Kidney glomerular epithelial cell (primary cell): ENCODE measurements at regions not wholly inside any gene's neighbourhood (a gene's known extent, or its start where the extent isn't known, plus 50 kb on each side); places are given as distances from the start of the nearest gene placed in this dataset.
"Not testable (repeated sequence)": the region's sequence is repeated elsewhere in the genome, so short reads cannot be mapped to it uniquely, and the experiment has no call there.

ENCODE experiments used
- DNase-seq: peaks from one replicate; lab custom pipeline; 2025; lab: John Stamatoyannopoulos, UW

- not testable (repeated sequence) for DNase-seq
Observed at GRCh38 chr2:154582694-154583093, 115.8 kb upstream of the KCNJ3 start.

- DNase-seq: not testable (repeated sequence)
Observed at GRCh38 chr2:154583274-154583673, 115.2 kb upstream of the KCNJ3 start.

GRCh38 chr2:154587739-154588138 is 110.8 kb upstream of the KCNJ3 start:
- DNase-seq: no peak

- DNase-seq: no peak
Observed at GRCh38 chr2:154588838-154589237, 109.7 kb upstream of the KCNJ3 start.

- DNase-seq: no peak
Observed at GRCh38 chr2:154589514-154589913, 109.0 kb upstream of the KCNJ3 start.

GRCh38 chr2:154591294-154591820 is 107.1 kb upstream of the KCNJ3 start:
- DNase-seq: no peak

- no peak for DNase-seq
Observed at GRCh38 chr2:154599189-154599588, 99.3 kb upstream of the KCNJ3 start.

GRCh38 chr2:154600927-154601494 is 97.5 kb upstream of the KCNJ3 start:
- DNase-seq: no peak

- DNase-seq: no peak
Observed at GRCh38 chr2:154603682-154604081, 94.8 kb upstream of the KCNJ3 start.

- DNase-seq: no peak
Observed at GRCh38 chr2:154608438-154608837, 90.1 kb upstream of the KCNJ3 start.

GRCh38 chr2:154614906-154615305 is 83.6 kb upstream of the KCNJ3 start:
- DNase-seq: no peak

GRCh38 chr2:154616659-154617058 is 81.8 kb upstream of the KCNJ3 start:
- no peak for DNase-seq

GRCh38 chr2:154620471-154620870 is 78.0 kb upstream of the KCNJ3 start:
- DNase-seq: no peak

GRCh38 chr2:154623819-154624218 is 74.7 kb upstream of the KCNJ3 start:
- DNase-seq: peak; percentile 32

- DNase-seq: no peak
Observed at GRCh38 chr2:154637456-154637855, 61.0 kb upstream of the KCNJ3 start.

GRCh38 chr2:154638783-154639182 is 59.7 kb upstream of the KCNJ3 start:
- DNase-seq: no peak

GRCh38 chr2:154640000-154640399 is 58.5 kb upstream of the KCNJ3 start:
- no peak for DNase-seq
